Upper lobe of left lung (tissue), 6 donors: ENCODE measurements at regions not wholly inside any gene's neighbourhood (a gene's known extent, or its start where the extent isn't known, plus 50 kb on each side); places are given as distances from the start of the nearest gene placed in this dataset.

Experiments used
- ATAC-seq, 2 donors: fragments of 200-7000 bp; cut with Tn5 transposase; one replicate each; pipeline ENCODE4 v1.9.1; 2022; ENCODE audit warnings: mild to moderate bottlenecking in 2 of 2, moderate library complexity in 2 of 2; ENCODE audit not compliant: low FRiP score in 2 of 2
- DNase-seq, 2 donors: peaks; one replicate each; pipeline ENCODE4 v3.0.0-alpha.2; 2019 to 2020
- H3K27ac ChIP-seq, 4 donors: fragments of 200-600 bp; sonication (generic); one replicate each; pipeline ENCODE4 v1.5.1; 2016 to 2019
- H3K27me3 ChIP-seq, 4 donors: fragments of 200-600 bp; sonication (generic); one replicate each; pipeline ENCODE4 v1.5.1; 2017 to 2019
- H3K36me3 ChIP-seq, 4 donors: fragments of 200-600 bp; sonication (generic); one replicate each; pipeline ENCODE4 v1.5.1; 2016 to 2019
- H3K4me1 ChIP-seq, 4 donors: fragments of 200-600 bp; sonication (generic); one replicate each; pipeline ENCODE4 v1.5.1; 2018 to 2019
- H3K4me3 ChIP-seq, 4 donors: fragments of 200-600 bp; sonication (generic); one replicate each; pipeline ENCODE4 v1.5.1; 2017 to 2019; ENCODE audit warnings: mild to moderate bottlenecking in 2 of 4, moderate library complexity in 1 of 4
- H3K9me3 ChIP-seq, 4 donors: fragments of 200-600 bp; sonication (generic); one replicate each; pipeline ENCODE4 v1.5.1; 2018 to 2019
- CTCF ChIP-seq, 6 experiments: fragments of 450-650 bp in 4 of 6; fragments of 200-600 bp in 2 of 6; sonication (generic) in 2 of 6; IDR thresholded peaks; one replicate each; pipeline ENCODE4 v1.5.1; 2016 to 2019; ENCODE audit warnings: antibody characterized with exemption in 6 of 6
- EP300 ChIP-seq, 4 donors: sonication (generic); formaldehyde crosslinking; IDR thresholded peaks; one replicate each; pipeline ENCODE4 v1.5.1; 2017; ENCODE audit warnings: antibody characterized with exemption in 4 of 4, control low read depth in 2 of 4
- POLR2A ChIP-seq, 4 donors: fragments of 450-650 bp; IDR thresholded peaks; one replicate each; pipeline ENCODE4 v1.5.1; 2016 to 2017; ENCODE audit warnings: antibody characterized with exemption in 4 of 4, mild to moderate bottlenecking in 2 of 4
- POLR2AphosphoS5 ChIP-seq, 2 donors: sonication (generic); formaldehyde crosslinking; IDR thresholded peaks; one replicate each; pipeline ENCODE4 v1.5.1; 2017; ENCODE audit warnings: antibody characterized with exemption in 2 of 2
- WGBS, 2 donors: methylation state at CpG; one replicate each; pipeline ENCODE4 v1.1.5; 2017 to 2018; 5-methylcytosine and 5-hydroxymethylcytosine counted together
- donor health status: DM: no; HTN: no; CAD: no; lungs with moderate emphysema.
- donor health status: DM: no; HTN: yes; CAD: no; lungs with severe emphysema.

GRCh38 chr16:66226762-66227161, 139.7 kb upstream of the CDH5 start:
- Histone ChIP-seq H3K4me1 (peaks cover 2 to 8% (median 6%) of the 10 kb centered on the region in 4 donors), H3K9me3 (no peaks in the 10 kb centered on the region), H3K27me3 (no peaks in the 10 kb centered on the region), H3K27ac (no peak overlapping the region), H3K4me3 (no peak overlapping the region), H3K36me3 (no peaks in the 10 kb centered on the region)
- 85 to 97% methylated on average over 5 of the region's 5 CpGs for WGBS, 2 donors
- TF ChIP-seq POLR2A (IDR thresholded peaks at IDR 0.05) = no peak
- TF ChIP-seq EP300 (IDR thresholded peaks at IDR 0.05) = no peak
- TF ChIP-seq POLR2AphosphoS5 (IDR thresholded peaks at IDR 0.05) = no peak
- TF ChIP-seq CTCF (IDR thresholded peaks at IDR 0.05) = no peak
- ATAC-seq (no peak), DNase-seq (no peak)

- WGBS, 2 donors = 90 to 96% methylated on average over 5 of the region's 5 CpGs
Measured at GRCh38 chr16:66225696-66226095, 140.8 kb upstream of the CDH5 start.

GRCh38 chr16:66224626-66225025, 141.9 kb upstream of the CDH5 start:
- WGBS, 2 donors = 39 to 59% methylated on average over 8 of the region's 8 CpGs
- Histone ChIP-seq H3K4me3 (no peak overlapping the region), H3K9me3 (no peaks in the 10 kb centered on the region), H3K4me1 (peaks cover 2 to 8% (median 6%) of the 10 kb centered on the region in 4 donors), H3K27ac (no peak overlapping the region), H3K27me3 (no peaks in the 10 kb centered on the region), H3K36me3 (no peaks in the 10 kb centered on the region)
- TF ChIP-seq CTCF (IDR thresholded peaks at IDR 0.05) (no peak), POLR2A (IDR thresholded peaks at IDR 0.05) (no peak), POLR2AphosphoS5 (IDR thresholded peaks at IDR 0.05) (no peak), EP300 (IDR thresholded peaks at IDR 0.05) (no peak)
- DNase-seq = no peak
- no peak for ATAC-seq

More at GRCh38 chr16:66225696-66226095, 140.8 kb upstream of the CDH5 start:
- ATAC-seq (no peak), DNase-seq (no peak)
- TF ChIP-seq POLR2A (IDR thresholded peaks at IDR 0.05) (no peak), POLR2AphosphoS5 (IDR thresholded peaks at IDR 0.05) (no peak), CTCF (IDR thresholded peaks at IDR 0.05) (no peak), EP300 (IDR thresholded peaks at IDR 0.05) (no peak)
- Histone ChIP-seq H3K27ac (no peak overlapping the region), H3K36me3 (no peaks in the 10 kb centered on the region), H3K9me3 (no peaks in the 10 kb centered on the region), H3K4me3 (no peak overlapping the region), H3K27me3 (no peaks in the 10 kb centered on the region), H3K4me1 (peaks cover 2 to 8% (median 6%) of the 10 kb centered on the region in 4 donors)

GRCh38 chr16:66224186-66224585, 142.3 kb upstream of the CDH5 start:
- H3K9me3 ChIP-seq = no peaks in the 10 kb centered on the region
- no peak for DNase-seq
- peaks cover 2 to 8% (median 6%) of the 10 kb centered on the region in 4 donors for H3K4me1 ChIP-seq
- whole genome bisulfite sequencing, 2 donors = 70 to 78% methylated on average over 2 of the region's 2 CpGs
- ATAC-seq = no peak
- H3K36me3 ChIP-seq = no peaks in the 10 kb centered on the region
- H3K4me3 ChIP-seq = no peak overlapping the region
- no peak for TF ChIP-seq POLR2A (IDR thresholded peaks at IDR 0.05)
- no peak for TF ChIP-seq POLR2AphosphoS5 (IDR thresholded peaks at IDR 0.05)
- TF ChIP-seq CTCF (IDR thresholded peaks at IDR 0.05) = no peak
- no peak for TF ChIP-seq EP300 (IDR thresholded peaks at IDR 0.05)
- H3K27ac ChIP-seq = no peak overlapping the region
- no peaks in the 10 kb centered on the region for H3K27me3 ChIP-seq

DNA sequence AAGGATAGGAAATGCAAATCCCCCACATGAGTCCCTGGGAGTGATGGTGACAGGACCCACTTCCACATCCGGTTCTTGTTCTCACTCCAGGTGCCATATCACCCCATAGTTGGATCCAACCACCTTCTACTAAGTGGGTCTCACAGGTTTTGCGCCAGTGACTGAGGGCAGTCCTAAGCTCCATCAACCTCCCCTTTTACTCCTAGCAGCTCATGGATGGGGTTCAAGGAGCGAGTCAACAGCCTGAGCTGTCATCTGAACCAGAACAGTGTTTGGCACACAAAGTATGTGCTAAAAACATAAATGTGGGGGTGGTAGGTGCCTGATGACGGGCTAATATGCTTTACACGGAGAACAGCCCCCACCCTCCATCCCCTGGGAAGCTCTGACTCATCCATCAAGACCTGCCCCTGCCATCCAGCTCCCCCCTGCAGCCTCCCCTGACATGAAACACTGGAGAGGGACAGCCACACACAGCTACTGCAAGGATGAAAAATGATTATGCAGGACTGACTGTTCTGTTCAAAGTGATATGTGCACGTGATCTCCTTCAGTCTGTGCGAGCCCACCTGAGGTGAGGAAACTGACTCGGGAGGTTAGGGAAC, 143.2 kb upstream of the CDH5 start:
- H3K36me3 ChIP-seq = no peaks in the 10 kb centered on the region
- no peaks in the 10 kb centered on the region for H3K27me3 ChIP-seq
- TF ChIP-seq POLR2AphosphoS5 (IDR thresholded peaks at IDR 0.05) = no peak
- no peak for TF ChIP-seq EP300 (IDR thresholded peaks at IDR 0.05)
- no peak for TF ChIP-seq CTCF (IDR thresholded peaks at IDR 0.05)
- TF ChIP-seq POLR2A (IDR thresholded peaks at IDR 0.05) = no peak
- ATAC-seq = no peak
- no peak overlapping the region for H3K27ac ChIP-seq
- H3K9me3 ChIP-seq = no peaks in the 10 kb centered on the region
- no peak for DNase-seq
- no peak overlapping the region for H3K4me3 ChIP-seq
- WGBS, 2 donors = 59 to 61% methylated on average over 7 to 8 of the region's 8 CpGs
- H3K4me1 ChIP-seq = peaks cover 0 to 1% (median 0%) of the 10 kb centered on the region in 4 donors
